Mucosa of descending colon (tissue), 3 donors: ENCODE measurements at regions not wholly inside any gene's neighbourhood (a gene's known extent, or its start where the extent isn't known, plus 50 kb on each side); places are given as distances from the start of the nearest gene placed in this dataset.

ENCODE experiments used
- ATAC-seq: fragments of 200-7000 bp; cut with Tn5 transposase; one replicate; pipeline ENCODE4 v1.9.1; 2020; ENCODE audit warnings: mild to moderate bottlenecking, moderate library complexity
- DNase-seq, 3 donors: peaks; one replicate each; pipeline ENCODE4 v3.0.0-alpha.2; 2020
- H3K36me3 ChIP-seq: fragments of 200-600 bp; one replicate; pipeline ENCODE4 v1.8.0; 2021; ENCODE audit warnings: low read depth, mild to moderate bottlenecking
- H3K4me1 ChIP-seq: fragments of 200-600 bp; one replicate; pipeline ENCODE4 v1.8.0; 2021; ENCODE audit warnings: low read depth, mild to moderate bottlenecking
- H3K4me3 ChIP-seq: fragments of 200-600 bp; one replicate; pipeline ENCODE4 v1.8.0; 2021; ENCODE audit warnings: mild to moderate bottlenecking
- H3K9me3 ChIP-seq: fragments of 200-600 bp; one replicate; pipeline ENCODE4 v1.8.0; 2021; ENCODE audit warnings: mild to moderate bottlenecking
- intact Hi-C, 2 donors: fragments of 100-400 bp; cut with DNase I in 1 of 2; cut with micrococcal nuclease in 1 of 2; formaldehyde crosslinking; loops; one replicate each; pipeline versions ENCODE4 v1.11.0 to v1.11.1; 2022; cut with DNase I, micrococcal nuclease
- TF ChIP-seq, protein P1 (sequence below): fragments of 200-600 bp; IDR thresholded peaks from one replicate; pipeline ENCODE4 v1.8.0; 2022; ENCODE audit warnings: antibody characterized with exemption, mild to moderate bottlenecking
- donor health status: DM: no; HTN: no; CAD: no; lungs with moderate emphysema.
- donor health status: DM: no; HTN: no; CAD: no.
- donor health status: DM: no; HTN: yes; CAD: no.

DNA sequence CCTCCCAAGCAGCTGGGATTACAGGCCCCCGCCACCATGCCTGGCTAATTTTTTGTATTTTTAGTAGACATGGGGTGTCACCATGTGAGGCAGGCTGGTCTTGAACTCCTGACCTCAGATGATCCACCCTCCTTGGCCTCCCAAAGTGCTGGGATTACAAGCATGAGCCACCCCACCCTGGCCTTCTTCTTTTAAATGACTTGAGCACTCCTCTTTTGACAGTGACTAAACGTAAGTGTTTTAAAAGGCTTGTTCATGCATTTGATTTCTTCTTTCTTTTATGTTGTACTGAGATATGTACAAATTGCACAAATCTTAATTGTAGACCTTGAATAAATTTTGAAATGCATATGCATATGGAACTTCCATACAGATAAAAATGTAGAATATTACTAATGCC lies 337.9 kb downstream of the CETN3 start:
- Histone ChIP-seq H3K36me3 (no peaks in the 10 kb centered on the region), H3K4me1 (no peaks in the 10 kb centered on the region), H3K4me3 (no peak overlapping the region), H3K9me3 (no peaks in the 10 kb centered on the region)
- TF ChIP-seq, protein P1, sequence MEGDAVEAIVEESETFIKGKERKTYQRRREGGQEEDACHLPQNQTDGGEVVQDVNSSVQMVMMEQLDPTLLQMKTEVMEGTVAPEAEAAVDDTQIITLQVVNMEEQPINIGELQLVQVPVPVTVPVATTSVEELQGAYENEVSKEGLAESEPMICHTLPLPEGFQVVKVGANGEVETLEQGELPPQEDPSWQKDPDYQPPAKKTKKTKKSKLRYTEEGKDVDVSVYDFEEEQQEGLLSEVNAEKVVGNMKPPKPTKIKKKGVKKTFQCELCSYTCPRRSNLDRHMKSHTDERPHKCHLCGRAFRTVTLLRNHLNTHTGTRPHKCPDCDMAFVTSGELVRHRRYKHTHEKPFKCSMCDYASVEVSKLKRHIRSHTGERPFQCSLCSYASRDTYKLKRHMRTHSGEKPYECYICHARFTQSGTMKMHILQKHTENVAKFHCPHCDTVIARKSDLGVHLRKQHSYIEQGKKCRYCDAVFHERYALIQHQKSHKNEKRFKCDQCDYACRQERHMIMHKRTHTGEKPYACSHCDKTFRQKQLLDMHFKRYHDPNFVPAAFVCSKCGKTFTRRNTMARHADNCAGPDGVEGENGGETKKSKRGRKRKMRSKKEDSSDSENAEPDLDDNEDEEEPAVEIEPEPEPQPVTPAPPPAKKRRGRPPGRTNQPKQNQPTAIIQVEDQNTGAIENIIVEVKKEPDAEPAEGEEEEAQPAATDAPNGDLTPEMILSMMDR: no peak
- ATAC-seq: no peak
- DNase-seq: no peak
- intact Hi-C loops: no loop called here

DNA sequence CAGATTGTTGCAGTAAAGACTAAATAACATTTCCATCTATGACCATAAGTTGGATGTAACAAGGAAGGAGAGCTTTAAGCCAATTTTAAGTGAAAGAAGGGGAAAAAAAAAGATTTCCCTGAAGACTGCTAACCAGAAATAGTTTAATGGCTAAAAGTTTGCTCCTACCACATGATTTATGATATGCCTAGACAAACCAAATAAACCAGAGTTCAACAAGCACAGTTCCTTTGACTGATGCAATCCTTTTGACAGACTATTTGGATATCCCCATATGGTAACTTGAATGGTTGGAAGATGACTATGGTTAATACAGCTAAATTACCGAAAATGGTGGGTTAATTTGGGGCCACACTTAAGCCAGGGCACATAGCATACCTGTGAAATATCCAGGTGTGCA lies 338.5 kb downstream of the CETN3 start:
- no peaks in the 10 kb centered on the region for H3K4me1 ChIP-seq
- intact Hi-C loops: no loop called here
- no peak for DNase-seq
- no peak overlapping the region for H3K4me3 ChIP-seq
- no peaks in the 10 kb centered on the region for H3K36me3 ChIP-seq
- TF ChIP-seq, protein P1: no peak
- no peaks in the 10 kb centered on the region for H3K9me3 ChIP-seq
- ATAC-seq: no peak

DNA sequence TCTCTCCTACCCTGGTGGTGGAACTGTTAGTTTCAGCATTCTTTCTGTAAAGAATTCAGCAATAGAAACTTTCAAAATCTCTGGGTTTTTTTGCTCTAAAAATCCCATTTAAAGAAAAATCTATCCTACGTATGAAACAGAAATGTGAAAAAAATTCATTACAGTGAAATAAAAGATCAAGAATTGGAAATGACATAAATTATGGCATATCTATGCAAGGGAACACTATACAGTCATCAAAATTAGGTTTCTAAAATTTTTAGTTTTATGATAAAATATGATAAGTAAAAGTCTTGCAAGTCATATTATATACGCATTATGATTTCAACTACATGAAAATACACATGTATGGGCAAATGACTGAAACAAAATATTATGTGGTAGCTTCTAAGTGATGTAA lies 342.6 kb downstream of the CETN3 start:
- Histone ChIP-seq H3K4me3 (no peak overlapping the region), H3K4me1 (no peaks in the 10 kb centered on the region), H3K36me3 (no peaks in the 10 kb centered on the region), H3K9me3 (no peaks in the 10 kb centered on the region)
- TF ChIP-seq, protein P1: no peak
- intact Hi-C loops: no loop called here
- ATAC-seq: no peak
- no peak for DNase-seq

DNA sequence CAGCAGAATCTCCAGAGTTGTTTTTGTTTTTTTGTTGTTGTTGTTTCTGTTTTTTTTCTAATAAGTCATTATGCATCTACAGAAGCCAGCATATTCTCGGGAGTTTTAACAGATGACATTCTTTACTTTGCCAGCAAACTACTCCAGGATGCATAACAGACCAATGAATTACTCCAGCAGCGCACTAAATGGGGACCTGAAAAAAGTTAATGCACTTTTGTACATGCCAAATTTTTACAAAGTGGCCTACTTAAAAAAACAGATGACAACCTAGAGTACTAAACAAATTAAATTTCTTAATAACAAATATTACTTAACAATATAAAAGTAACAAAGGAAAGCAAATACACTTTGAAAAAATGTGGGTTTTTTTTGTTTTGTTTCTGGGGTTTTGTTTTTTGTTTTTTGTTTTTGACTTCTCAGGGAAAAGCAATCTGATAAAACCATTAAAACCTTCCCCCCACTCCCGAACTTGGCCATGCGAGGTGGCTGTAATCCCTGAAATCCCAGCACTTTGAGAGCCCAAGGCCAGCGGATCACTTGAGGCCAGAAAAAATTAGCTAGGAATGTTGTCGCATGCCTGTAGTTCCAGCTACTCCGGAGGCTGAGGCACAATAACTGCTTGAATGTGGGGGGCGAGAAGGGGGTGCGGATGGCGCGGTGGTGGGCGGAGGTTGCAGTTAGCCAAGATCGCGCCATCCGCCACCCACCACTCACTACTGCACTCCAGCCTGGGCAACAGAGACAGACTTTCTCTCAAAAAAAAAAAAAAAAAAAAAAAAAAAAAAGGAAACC lies 352.4 kb downstream of the CETN3 start:
- ATAC-seq: no peak
- intact Hi-C loops: no loop called here
- H3K4me1 ChIP-seq: no peaks in the 10 kb centered on the region
- no peak for DNase-seq
- TF ChIP-seq, protein P1: no peak
- no peak overlapping the region for H3K4me3 ChIP-seq
- H3K9me3 ChIP-seq: no peaks in the 10 kb centered on the region
- no peaks in the 10 kb centered on the region for H3K36me3 ChIP-seq

DNA sequence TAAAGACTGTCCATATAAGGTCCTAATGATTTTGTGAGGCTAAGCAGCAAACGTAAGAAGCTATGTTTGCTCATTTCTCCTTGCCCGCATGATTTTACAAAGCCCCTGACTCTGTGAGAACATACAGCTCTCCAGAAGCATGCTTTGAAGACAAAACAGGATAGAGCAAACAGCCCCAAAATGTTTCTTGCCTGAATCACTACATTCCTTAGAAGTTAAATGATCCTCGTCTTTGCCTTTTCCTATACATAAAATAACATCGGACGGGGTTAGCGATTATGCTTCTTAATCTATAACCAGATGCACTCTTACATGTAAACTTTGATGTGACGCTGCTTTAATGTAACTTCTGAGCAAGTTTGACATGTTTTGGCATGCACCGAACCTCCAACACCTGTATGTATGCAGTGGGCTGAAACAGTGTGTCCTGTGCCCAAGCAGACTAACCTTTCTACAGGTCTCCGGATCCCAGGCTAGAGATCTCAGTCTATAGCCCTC lies 353.7 kb downstream of the CETN3 start:
- H3K4me3 ChIP-seq: no peak overlapping the region
- intact Hi-C loops: no loop called here
- no peaks in the 10 kb centered on the region for H3K36me3 ChIP-seq
- no peaks in the 10 kb centered on the region for H3K4me1 ChIP-seq
- TF ChIP-seq, protein P1: no peak
- ATAC-seq: no peak
- no peak for DNase-seq
- no peaks in the 10 kb centered on the region for H3K9me3 ChIP-seq
